ENCODE measurements at regions not wholly inside any gene's neighbourhood (a gene's known extent, or its start where the extent isn't known, plus 50 kb on each side); places are given as distances from the start of the nearest gene placed in this dataset.

DNA sequence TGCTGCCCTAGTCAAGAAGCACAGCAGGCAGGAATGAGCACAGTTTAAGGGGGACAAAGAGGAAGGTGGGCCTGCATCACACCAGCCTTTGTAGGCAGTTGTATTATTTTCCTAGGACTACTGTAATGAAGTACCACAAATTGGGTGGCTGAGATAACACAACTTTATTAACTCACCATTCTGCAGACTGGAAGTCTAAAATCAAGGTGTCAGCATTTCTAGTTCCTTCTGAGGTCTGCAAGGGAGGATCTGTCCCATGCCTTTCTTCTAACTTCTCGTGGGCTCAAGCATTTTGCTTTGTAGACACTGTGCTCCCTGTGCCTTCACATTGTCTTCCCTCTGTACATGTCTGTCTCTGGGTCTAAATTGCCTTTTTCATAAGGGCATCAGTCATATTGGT lies 488.5 kb upstream of the JARID2 start:
- Histone ChIP-seq H3K27ac (ENCODE audit: extremely low read depth, low read depth, low read length) (no peak overlapping the region), H3K4me3 (ENCODE audit: low read depth, low read length) (no peak overlapping the region), H3K9me3 (ENCODE audit: control insufficient read depth, insufficient read depth, low read depth, low read length) (no peaks in the 10 kb centered on the region), H3K4me1 (ENCODE audit: control insufficient read depth, insufficient read depth, low read length) (no peaks in the 10 kb centered on the region), H3K36me3 (ENCODE audit: control insufficient read depth in 2 of 2, insufficient read depth in 1 of 2, low read length in 2 of 2) (no peaks in the 10 kb centered on the region)
- CTCF ChIA-PET = no interaction called here
- no peak for TF ChIP-seq ZNF140 (tag by site-specific recombination; IDR thresholded peaks at IDR 0.05)
- TF ChIP-seq ZNF324 (tag by site-specific recombination; IDR thresholded peaks at IDR 0.05) = no peak
- TF ChIP-seq MYNN (tag by site-specific recombination; IDR thresholded peaks at IDR 0.05; ENCODE audit: borderline replicate concordance) = no peak
- POLR2A ChIA-PET = no interaction called here

DNA sequence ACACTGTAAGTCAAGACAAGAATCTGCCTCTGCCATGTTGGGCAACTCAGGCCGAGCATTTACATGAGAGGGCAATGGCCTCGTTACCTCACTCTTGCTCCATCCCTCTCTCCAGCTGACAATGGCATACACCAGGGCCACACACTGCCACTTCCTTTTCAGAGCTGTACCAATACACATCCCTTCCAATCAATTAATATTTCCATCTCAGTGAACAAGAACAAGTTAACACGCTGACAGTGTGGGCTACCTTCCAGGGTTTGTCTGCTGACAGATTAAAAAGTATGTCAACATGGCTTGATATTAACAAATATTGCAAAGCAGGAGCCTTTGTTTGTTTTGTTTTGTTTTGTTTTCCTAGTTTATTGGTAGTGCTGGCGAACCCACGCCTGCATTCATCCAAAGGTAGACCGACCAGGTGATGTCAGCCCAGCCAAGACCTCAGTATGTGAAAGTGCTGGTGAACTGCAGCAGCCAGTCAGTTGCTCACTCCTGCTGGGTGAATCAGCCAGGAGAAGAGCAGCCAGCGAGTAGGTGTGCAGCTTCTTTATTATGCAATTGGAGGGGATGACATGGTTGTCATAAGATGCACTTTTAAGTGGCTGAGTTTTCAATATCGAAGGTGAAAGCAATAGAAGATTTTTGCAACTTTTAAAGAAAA lies 487.3 kb upstream of the JARID2 start:
- Histone ChIP-seq H3K4me3 (ENCODE audit: low read depth, low read length) (no peak overlapping the region), H3K9me3 (ENCODE audit: control insufficient read depth, insufficient read depth, low read depth, low read length) (no peaks in the 10 kb centered on the region), H3K4me1 (ENCODE audit: control insufficient read depth, insufficient read depth, low read length) (peaks cover 9% of the 10 kb centered on the region), H3K36me3 (ENCODE audit: control insufficient read depth in 2 of 2, insufficient read depth in 1 of 2, low read length in 2 of 2) (no peaks in the 10 kb centered on the region), H3K27ac (ENCODE audit: extremely low read depth, low read depth, low read length) (no peak overlapping the region)
- ChIA-PET CTCF (interaction anchor here (0.6 to 0.7 kb wide), 2 partner anchors 48 to 443 kb away, joined by 5 read pairs; no protein-coding TSS in a partner anchor), POLR2A (no interaction called here)
- TF ChIP-seq ZNF404 (tag by site-specific recombination; IDR thresholded peaks at IDR 0.05) = no peak
- TF ChIP-seq, protein P1, sequence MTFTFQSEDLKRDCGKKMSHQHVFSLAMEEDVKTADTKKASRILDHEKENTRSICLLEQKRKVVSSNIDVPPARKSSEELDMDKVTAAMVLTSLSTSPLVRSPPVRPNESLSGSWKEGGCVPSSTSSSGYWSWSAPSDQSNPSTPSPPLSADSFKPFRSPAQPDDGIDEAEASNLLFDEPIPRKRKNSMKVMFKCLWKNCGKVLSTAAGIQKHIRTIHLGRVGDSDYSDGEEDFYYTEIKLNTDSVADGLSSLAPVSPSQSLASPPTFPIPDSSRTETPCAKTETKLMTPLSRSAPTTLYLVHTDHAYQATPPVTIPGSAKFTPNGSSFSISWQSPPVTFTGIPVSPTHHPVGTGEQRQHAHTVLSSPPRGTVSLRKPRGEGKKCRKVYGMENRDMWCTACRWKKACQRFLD (tag by site-specific recombination; IDR thresholded peaks at IDR 0.05) = no peak
- TF ChIP-seq ZIC2 (tag by site-specific recombination; IDR thresholded peaks at IDR 0.05) = no peak
- no peak for TF ChIP-seq REPIN1 (tag by site-specific recombination; IDR thresholded peaks at IDR 0.05; ENCODE audit: low read depth)
- no peak for TF ChIP-seq ZNF274 (IDR thresholded peaks at IDR 0.05; ENCODE audit: low read length)
- TF ChIP-seq ZNF274 (tag by site-specific recombination; IDR thresholded peaks at IDR 0.05; ENCODE audit: borderline replicate concordance) = no peak
- TF ChIP-seq ZNF239 (tag by site-specific recombination; IDR thresholded peaks at IDR 0.05) = no peak
- TF ChIP-seq SCRT2 (tag by site-specific recombination; IDR thresholded peaks at IDR 0.05) = no peak
- TF ChIP-seq, protein P2, sequence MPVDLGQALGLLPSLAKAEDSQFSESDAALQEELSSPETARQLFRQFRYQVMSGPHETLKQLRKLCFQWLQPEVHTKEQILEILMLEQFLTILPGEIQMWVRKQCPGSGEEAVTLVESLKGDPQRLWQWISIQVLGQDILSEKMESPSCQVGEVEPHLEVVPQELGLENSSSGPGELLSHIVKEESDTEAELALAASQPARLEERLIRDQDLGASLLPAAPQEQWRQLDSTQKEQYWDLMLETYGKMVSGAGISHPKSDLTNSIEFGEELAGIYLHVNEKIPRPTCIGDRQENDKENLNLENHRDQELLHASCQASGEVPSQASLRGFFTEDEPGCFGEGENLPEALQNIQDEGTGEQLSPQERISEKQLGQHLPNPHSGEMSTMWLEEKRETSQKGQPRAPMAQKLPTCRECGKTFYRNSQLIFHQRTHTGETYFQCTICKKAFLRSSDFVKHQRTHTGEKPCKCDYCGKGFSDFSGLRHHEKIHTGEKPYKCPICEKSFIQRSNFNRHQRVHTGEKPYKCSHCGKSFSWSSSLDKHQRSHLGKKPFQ (tag by site-specific recombination; IDR thresholded peaks at IDR 0.05) = no peak
- no peak for TF ChIP-seq ZNF776 (tag by site-specific recombination; IDR thresholded peaks at IDR 0.05; ENCODE audit: borderline replicate concordance)
- no peak for TF ChIP-seq ZFP37 (tag by site-specific recombination; IDR thresholded peaks at IDR 0.05)
- TF ChIP-seq OVOL3 (tag by site-specific recombination; IDR thresholded peaks at IDR 0.05) = no peak
- TF ChIP-seq, protein P3, sequence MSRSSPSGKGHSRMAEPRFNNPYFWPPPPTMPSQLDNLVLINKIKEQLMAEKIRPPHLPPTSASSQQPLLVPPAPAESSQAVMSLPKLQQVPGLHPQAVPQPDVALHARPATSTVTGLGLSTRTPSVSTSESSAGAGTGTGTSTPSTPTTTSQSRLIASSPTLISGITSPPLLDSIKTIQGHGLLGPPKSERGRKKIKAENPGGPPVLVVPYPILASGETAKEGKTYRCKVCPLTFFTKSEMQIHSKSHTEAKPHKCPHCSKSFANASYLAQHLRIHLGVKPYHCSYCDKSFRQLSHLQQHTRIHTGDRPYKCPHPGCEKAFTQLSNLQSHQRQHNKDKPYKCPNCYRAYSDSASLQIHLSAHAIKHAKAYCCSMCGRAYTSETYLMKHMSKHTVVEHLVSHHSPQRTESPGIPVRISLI (tag by site-specific recombination; IDR thresholded peaks at IDR 0.05) = no peak
- TF ChIP-seq WT1 (tag by site-specific recombination; IDR thresholded peaks at IDR 0.05) = no peak
- TF ChIP-seq ZNF558 (tag by site-specific recombination; IDR thresholded peaks at IDR 0.05) = no peak
- TF ChIP-seq, protein P4, sequence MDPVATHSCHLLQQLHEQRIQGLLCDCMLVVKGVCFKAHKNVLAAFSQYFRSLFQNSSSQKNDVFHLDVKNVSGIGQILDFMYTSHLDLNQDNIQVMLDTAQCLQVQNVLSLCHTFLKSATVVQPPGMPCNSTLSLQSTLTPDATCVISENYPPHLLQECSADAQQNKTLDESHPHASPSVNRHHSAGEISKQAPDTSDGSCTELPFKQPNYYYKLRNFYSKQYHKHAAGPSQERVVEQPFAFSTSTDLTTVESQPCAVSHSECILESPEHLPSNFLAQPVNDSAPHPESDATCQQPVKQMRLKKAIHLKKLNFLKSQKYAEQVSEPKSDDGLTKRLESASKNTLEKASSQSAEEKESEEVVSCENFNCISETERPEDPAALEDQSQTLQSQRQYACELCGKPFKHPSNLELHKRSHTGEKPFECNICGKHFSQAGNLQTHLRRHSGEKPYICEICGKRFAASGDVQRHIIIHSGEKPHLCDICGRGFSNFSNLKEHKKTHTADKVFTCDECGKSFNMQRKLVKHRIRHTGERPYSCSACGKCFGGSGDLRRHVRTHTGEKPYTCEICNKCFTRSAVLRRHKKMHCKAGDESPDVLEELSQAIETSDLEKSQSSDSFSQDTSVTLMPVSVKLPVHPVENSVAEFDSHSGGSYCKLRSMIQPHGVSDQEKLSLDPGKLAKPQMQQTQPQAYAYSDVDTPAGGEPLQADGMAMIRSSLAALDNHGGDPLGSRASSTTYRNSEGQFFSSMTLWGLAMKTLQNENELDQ (tag by site-specific recombination; IDR thresholded peaks at IDR 0.05; ENCODE audit: low read depth) = no peak
- TF ChIP-seq GLI2 (tag by site-specific recombination; IDR thresholded peaks at IDR 0.05; ENCODE audit: borderline replicate concordance, low read depth) = no peak
